AG04450 (cell line): ENCODE measurements at regions not wholly inside any gene's neighbourhood (a gene's known extent, or its start where the extent isn't known, plus 50 kb on each side); places are given as distances from the start of the nearest gene placed in this dataset.

Experiments used
- CTCF ChIA-PET: fragments of 300-600, 350-600 bp; formaldehyde crosslinking; extraction: SDS; loops from one replicate; lab custom pipeline; 2022; ENCODE audit warnings: antibody characterized with exemption, inconsistent platforms; lab: Charles Lee
- POLR2A ChIA-PET: fragments of 350-600 bp; formaldehyde crosslinking; extraction: SDS; loops from one replicate; lab custom pipeline; 2021; ENCODE audit warnings: antibody characterized with exemption, inconsistent platforms; lab: Yijun Ruan, JAX
- DNase-seq: peaks from one replicate; pipeline ENCODE4 v3.0.0-alpha.2; 2011; ENCODE audit warnings: low read depth, low spot score
- H3K27ac ChIP-seq: one replicate; pipeline ENCODE4 v1.5.1; 2012; ENCODE audit warnings: low read depth, low read length, control low read depth
- H3K27me3 ChIP-seq: one replicate; pipeline ENCODE4 v1.6.0; 2012; ENCODE audit warnings: low read length; ENCODE audit not compliant: control insufficient read depth, insufficient read depth
- H3K4me3 ChIP-seq: 2 replicates; pipeline ENCODE4 v1.5.1; 2011; ENCODE audit warnings: mild to moderate bottlenecking, low read depth, low read length, control low read depth
- H3K9me3 ChIP-seq: 2 replicates; pipeline ENCODE4 v1.5.1; 2012; ENCODE audit warnings: low read length; ENCODE audit not compliant: control insufficient read depth, insufficient read depth
- CTCF ChIP-seq: IDR thresholded peaks from 2 replicates; pipeline ENCODE4 v1.5.1; 2011; ENCODE audit warnings: low read depth, low read length, control low read depth, inconsistent platforms

DNA sequence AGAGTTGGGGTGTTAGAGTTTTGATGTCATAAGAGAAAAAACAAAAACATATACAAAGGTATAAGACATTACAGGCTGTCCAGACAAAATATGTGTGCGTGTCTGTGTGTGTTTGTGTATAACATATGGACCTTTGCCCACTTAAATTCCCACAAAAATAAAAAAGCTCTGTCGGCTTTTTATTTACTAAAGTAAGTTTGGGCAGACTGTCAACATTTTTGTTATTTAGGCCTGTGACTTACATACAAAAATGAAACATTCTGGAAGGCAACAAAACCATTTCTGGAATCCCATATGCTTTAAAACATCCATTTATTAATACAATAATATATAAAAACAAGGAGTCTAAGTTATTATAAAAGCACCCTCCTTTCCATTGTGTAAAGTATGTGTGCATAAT, 960.1 kb upstream of the FAT3 start:
- Histone ChIP-seq H3K27me3 (no peaks in the 10 kb centered on the region), H3K9me3 (no peaks in the 10 kb centered on the region), H3K27ac (no peak overlapping the region), H3K4me3 (no peak overlapping the region)
- ChIA-PET POLR2A (no interaction called here), CTCF (no interaction called here)
- DNase-seq: no peak
- no peak for TF ChIP-seq CTCF

- H3K9me3 ChIP-seq: no peaks in the 10 kb centered on the region
- no peak for TF ChIP-seq CTCF
- no peak overlapping the region for H3K27ac ChIP-seq
- ChIA-PET POLR2A (no interaction called here), CTCF (no interaction called here)
- DNase-seq: no peak
- H3K27me3 ChIP-seq: no peaks in the 10 kb centered on the region
- H3K4me3 ChIP-seq: no peak overlapping the region
Observed at GRCh38 chr11:91263496-91264365, 960.9 kb upstream of the FAT3 start.

DNA sequence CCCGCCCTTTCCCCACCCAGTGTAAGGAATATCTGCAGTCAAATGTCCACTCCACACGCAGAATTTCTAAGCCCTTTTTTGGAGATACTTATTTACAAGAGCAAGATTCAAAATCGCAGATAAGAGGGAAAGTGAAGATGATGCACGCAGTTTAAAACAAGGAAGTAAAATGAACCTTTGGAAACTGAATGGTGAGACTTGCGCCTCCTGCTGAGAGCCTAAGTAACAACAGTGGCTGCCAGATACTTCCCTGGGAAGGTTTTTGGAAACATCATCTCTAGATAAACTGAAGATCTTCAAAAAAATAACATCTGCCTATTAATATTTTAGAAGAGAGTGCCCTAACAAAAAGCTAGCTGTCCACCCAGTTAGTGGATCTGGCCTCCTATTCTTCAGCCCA, 963.1 kb upstream of the FAT3 start:
- Histone ChIP-seq H3K27me3 (no peaks in the 10 kb centered on the region), H3K4me3 (no peak overlapping the region), H3K27ac (no peak overlapping the region), H3K9me3 (no peaks in the 10 kb centered on the region)
- TF ChIP-seq CTCF: no peak
- DNase-seq: no peak
- ChIA-PET POLR2A (no interaction called here), CTCF (no interaction called here)

GRCh38 chr11:91258876-91259275, 965.7 kb upstream of the FAT3 start:
- H3K9me3 ChIP-seq: no peaks in the 10 kb centered on the region
- no peak overlapping the region for H3K27ac ChIP-seq
- no peak for TF ChIP-seq CTCF
- H3K27me3 ChIP-seq: no peaks in the 10 kb centered on the region
- ChIA-PET CTCF (interaction anchor here (0.6 kb wide), 1 partner anchor 20 kb away, joined by 3 read pairs; no protein-coding TSS in a partner anchor), POLR2A (no interaction called here)
- no peak overlapping the region for H3K4me3 ChIP-seq
- no peak for DNase-seq

- Histone ChIP-seq H3K4me3 (no peak overlapping the region), H3K27me3 (no peaks in the 10 kb centered on the region), H3K9me3 (no peaks in the 10 kb centered on the region), H3K27ac (no peak overlapping the region)
- no peak for DNase-seq
- TF ChIP-seq CTCF: no peak
- POLR2A ChIA-PET: no interaction called here
- CTCF ChIA-PET: no interaction called here
Observed at GRCh38 chr11:91257667-91258066, 967.0 kb upstream of the FAT3 start.
